ENCODE measurements at regions not wholly inside any gene's neighbourhood (a gene's known extent, or its start where the extent isn't known, plus 50 kb on each side); places are given as distances from the start of the nearest gene placed in this dataset.

- BruUV-seq (replicated peaks): no TSS peak
- Histone ChIP-seq H3K36me3 (ENCODE audit: insufficient read depth, low read length) (no peaks in the 10 kb centered on the region), H3K4me3 (ENCODE audit: low read depth, low read length, poor library complexity, severe bottlenecking) (no peak overlapping the region), H3K79me2 (ENCODE audit: insufficient read depth, low read depth, low read length) (no peaks in the 10 kb centered on the region), H3K9me3 (ENCODE audit: low read length) (no peaks in the 10 kb centered on the region), H3K27ac (ENCODE audit: low read depth, low read length, poor library complexity, severe bottlenecking) (no peak overlapping the region), H4K20me1 (ENCODE audit: insufficient read depth, low read length) (no peaks in the 10 kb centered on the region), H3K4me1 (ENCODE audit: insufficient read depth, low read length, poor library complexity, severe bottlenecking) (peaks cover 9% of the 10 kb centered on the region), H3K9me2 (ENCODE audit: insufficient read depth, low read length) (no peaks in the 10 kb centered on the region), H3K4me2 (ENCODE audit: low read length) (peak overlapping the region; percentile 36), H2AFZ (ENCODE audit: low read length) (peak overlapping the region; percentile 56; the same call in 1 of the 2 replicates)
- intact Hi-C loops (cut with micrococcal nuclease; ENCODE audit: unreplicated experiment): no loop called here
- ChIA-PET POLR2A (no interaction called here), CTCF (ENCODE audit: unreplicated experiment) (no interaction called here)
- DNase-seq (ENCODE audit: low spot score): no peak
- TF ChIP-seq EZH2phosphoT487 (IDR thresholded peaks at IDR 0.05; ENCODE audit: borderline replicate concordance, low read depth, low read length): no peak
- TF ChIP-seq, protein P1, sequence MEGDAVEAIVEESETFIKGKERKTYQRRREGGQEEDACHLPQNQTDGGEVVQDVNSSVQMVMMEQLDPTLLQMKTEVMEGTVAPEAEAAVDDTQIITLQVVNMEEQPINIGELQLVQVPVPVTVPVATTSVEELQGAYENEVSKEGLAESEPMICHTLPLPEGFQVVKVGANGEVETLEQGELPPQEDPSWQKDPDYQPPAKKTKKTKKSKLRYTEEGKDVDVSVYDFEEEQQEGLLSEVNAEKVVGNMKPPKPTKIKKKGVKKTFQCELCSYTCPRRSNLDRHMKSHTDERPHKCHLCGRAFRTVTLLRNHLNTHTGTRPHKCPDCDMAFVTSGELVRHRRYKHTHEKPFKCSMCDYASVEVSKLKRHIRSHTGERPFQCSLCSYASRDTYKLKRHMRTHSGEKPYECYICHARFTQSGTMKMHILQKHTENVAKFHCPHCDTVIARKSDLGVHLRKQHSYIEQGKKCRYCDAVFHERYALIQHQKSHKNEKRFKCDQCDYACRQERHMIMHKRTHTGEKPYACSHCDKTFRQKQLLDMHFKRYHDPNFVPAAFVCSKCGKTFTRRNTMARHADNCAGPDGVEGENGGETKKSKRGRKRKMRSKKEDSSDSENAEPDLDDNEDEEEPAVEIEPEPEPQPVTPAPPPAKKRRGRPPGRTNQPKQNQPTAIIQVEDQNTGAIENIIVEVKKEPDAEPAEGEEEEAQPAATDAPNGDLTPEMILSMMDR (conservative IDR thresholded peaks at IDR 0.05; ENCODE audit: low read length): no peak
Measured at GRCh38 chr5:8013948-8014710, 145.2 kb downstream of the MTRR start.

DNA sequence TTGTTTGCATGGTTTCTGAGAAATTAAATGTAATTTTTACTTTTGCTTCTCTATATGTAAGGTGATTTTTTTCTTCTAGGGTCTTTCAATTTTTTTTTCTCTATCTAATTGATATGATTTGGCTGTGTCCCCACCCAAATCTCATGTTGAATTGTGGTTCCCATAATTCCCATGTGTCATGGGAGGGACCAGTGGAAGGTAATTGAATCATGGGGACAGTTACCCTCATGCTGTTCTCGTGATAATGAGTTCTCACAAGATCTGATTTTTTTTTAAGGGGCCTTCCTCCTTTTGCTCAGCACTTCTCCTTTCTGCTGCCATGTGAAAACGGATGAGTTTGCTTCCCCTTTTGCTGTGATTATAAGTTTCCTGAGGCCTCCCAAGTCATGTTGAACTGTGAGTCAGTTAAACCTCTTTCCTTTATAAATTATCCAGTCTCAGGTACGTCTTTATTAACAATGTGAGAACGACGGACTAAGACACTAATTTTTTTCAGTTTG, 150.8 kb downstream of the MTRR start:
- Histone ChIP-seq H3K79me2 (ENCODE audit: insufficient read depth, low read depth, low read length) (no peaks in the 10 kb centered on the region), H3K27ac (ENCODE audit: low read depth, low read length, poor library complexity, severe bottlenecking) (no peak overlapping the region), H3K9me3 (ENCODE audit: low read length) (no peaks in the 10 kb centered on the region), H3K4me2 (ENCODE audit: low read length) (no peak overlapping the region), H2AFZ (ENCODE audit: low read length) (no peak overlapping the region), H3K36me3 (ENCODE audit: insufficient read depth, low read length) (no peaks in the 10 kb centered on the region), H4K20me1 (ENCODE audit: insufficient read depth, low read length) (no peaks in the 10 kb centered on the region), H3K9me2 (ENCODE audit: insufficient read depth, low read length) (no peaks in the 10 kb centered on the region), H3K4me3 (ENCODE audit: low read depth, low read length, poor library complexity, severe bottlenecking) (no peak overlapping the region), H3K4me1 (ENCODE audit: insufficient read depth, low read length, poor library complexity, severe bottlenecking) (peaks cover 1% of the 10 kb centered on the region)
- ChIA-PET POLR2A (interaction anchor here (0.8 to 1.2 kb wide), 2 partner anchors 15 to 81 kb away, joined by 3 read pairs; no protein-coding TSS in a partner anchor), CTCF (ENCODE audit: unreplicated experiment) (no interaction called here)
- intact Hi-C loops (cut with micrococcal nuclease; ENCODE audit: unreplicated experiment): no loop called here
- DNase-seq (ENCODE audit: low spot score): peak; percentile 24
- TF ChIP-seq, protein P1 (conservative IDR thresholded peaks at IDR 0.05; ENCODE audit: low read length): no peak
- no peak for TF ChIP-seq EZH2phosphoT487 (IDR thresholded peaks at IDR 0.05; ENCODE audit: borderline replicate concordance, low read depth, low read length)
- no TSS peak for BruUV-seq (replicated peaks)
